Astrocyte of the spinal cord (primary cell): ENCODE measurements at regions not wholly inside any gene's neighbourhood (a gene's known extent, or its start where the extent isn't known, plus 50 kb on each side); places are given as distances from the start of the nearest gene placed in this dataset.

Experiments
- DNase-seq: peaks from one replicate; pipeline ENCODE4 v3.0.0; 2011; ENCODE audit warnings: low read depth, low spot score
- H3K4me3 ChIP-seq: 2 replicates; pipeline ENCODE4 v1.5.1; 2011; ENCODE audit warnings: low read depth, mild to moderate bottlenecking, low read length, moderate library complexity
- CTCF ChIP-seq: IDR thresholded peaks from 2 replicates; pipeline ENCODE4 v1.5.1; 2012; ENCODE audit warnings: low read depth, mild to moderate bottlenecking, low read length, inconsistent platforms
- in situ Hi-C: cut with HindIII; loops from 2 replicates; pipeline ENCODE4 v1.10.0; 2017; ENCODE audit warnings: low sequenced_read_pairs

GRCh38 chr13:94933936-94934335 lies 221.6 kb upstream of the SOX21 start:
- no peak overlapping the region for H3K4me3 ChIP-seq
- no peak for DNase-seq
- TF ChIP-seq CTCF = no peak
- in situ Hi-C loops = no loop called here

GRCh38 chr13:94933230-94933751 lies 220.9 kb upstream of the SOX21 start:
- TF ChIP-seq CTCF = no peak

GRCh38 chr13:94928127-94928775 lies 215.9 kb upstream of the SOX21 start:
- H3K4me3 ChIP-seq = no peak overlapping the region
- no peak for DNase-seq
- in situ Hi-C loops = no loop called here
- no peak for TF ChIP-seq CTCF

More at GRCh38 chr13:94933230-94933751, 220.9 kb upstream of the SOX21 start:
- H3K4me3 ChIP-seq = no peak overlapping the region
- no peak for DNase-seq
- in situ Hi-C loops = no loop called here

- no peak for DNase-seq
- in situ Hi-C loops = no loop called here
- no peak overlapping the region for H3K4me3 ChIP-seq
- no peak for TF ChIP-seq CTCF
Observed at GRCh38 chr13:94925263-94925662, 212.9 kb upstream of the SOX21 start.

- in situ Hi-C loops = no loop called here
- TF ChIP-seq CTCF = no peak
- no peak overlapping the region for H3K4me3 ChIP-seq
- no peak for DNase-seq
Observed at GRCh38 chr13:94921181-94921580, 208.8 kb upstream of the SOX21 start.

- no peak for TF ChIP-seq CTCF
- no peak overlapping the region for H3K4me3 ChIP-seq
- in situ Hi-C loops = no loop called here
- DNase-seq = no peak
Observed at GRCh38 chr13:94920578-94920977, 208.2 kb upstream of the SOX21 start.
